Fibroblast of mammary gland (primary cell): ENCODE measurements at regions not wholly inside any gene's neighbourhood (a gene's known extent, or its start where the extent isn't known, plus 50 kb on each side); places are given as distances from the start of the nearest gene placed in this dataset.

Experiments used
- DNase-seq: peaks from one replicate; pipeline ENCODE4 v3.0.0-alpha.2; 2010; ENCODE audit warnings: low read depth
- H3K4me3 ChIP-seq: 2 replicates; pipeline ENCODE4 v1.5.1; 2011; ENCODE audit warnings: low read depth, mild to moderate bottlenecking, low read length, moderate library complexity; ENCODE audit not compliant: control insufficient read depth
- TF ChIP-seq, protein P1 (sequence below): conservative IDR thresholded peaks from 2 replicates; pipeline ENCODE4 v1.5.1; 2011; ENCODE audit warnings: low read depth, low read length, inconsistent platforms; ENCODE audit not compliant: control insufficient read depth, insufficient read depth

DNA sequence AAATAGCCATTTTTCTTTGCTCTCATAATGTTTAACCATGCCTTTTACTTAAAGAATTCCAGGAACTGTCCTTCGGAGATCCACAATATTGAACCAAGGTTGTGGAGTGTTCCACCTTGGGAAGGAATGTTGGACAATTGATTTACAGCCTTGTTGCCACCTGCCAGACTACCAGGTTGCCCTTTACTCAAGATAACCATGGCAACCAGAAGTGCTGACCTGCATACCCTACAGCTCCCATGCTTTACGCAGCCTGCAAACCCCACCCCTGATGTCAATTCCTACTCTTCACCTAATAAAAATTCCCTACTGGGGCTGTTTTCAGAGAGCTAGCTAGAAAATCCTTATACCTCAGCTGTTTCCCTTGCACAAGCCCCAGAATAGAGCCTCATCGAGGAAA, 151.0 kb upstream of the RXFP2 start:
- TF ChIP-seq, protein P1, sequence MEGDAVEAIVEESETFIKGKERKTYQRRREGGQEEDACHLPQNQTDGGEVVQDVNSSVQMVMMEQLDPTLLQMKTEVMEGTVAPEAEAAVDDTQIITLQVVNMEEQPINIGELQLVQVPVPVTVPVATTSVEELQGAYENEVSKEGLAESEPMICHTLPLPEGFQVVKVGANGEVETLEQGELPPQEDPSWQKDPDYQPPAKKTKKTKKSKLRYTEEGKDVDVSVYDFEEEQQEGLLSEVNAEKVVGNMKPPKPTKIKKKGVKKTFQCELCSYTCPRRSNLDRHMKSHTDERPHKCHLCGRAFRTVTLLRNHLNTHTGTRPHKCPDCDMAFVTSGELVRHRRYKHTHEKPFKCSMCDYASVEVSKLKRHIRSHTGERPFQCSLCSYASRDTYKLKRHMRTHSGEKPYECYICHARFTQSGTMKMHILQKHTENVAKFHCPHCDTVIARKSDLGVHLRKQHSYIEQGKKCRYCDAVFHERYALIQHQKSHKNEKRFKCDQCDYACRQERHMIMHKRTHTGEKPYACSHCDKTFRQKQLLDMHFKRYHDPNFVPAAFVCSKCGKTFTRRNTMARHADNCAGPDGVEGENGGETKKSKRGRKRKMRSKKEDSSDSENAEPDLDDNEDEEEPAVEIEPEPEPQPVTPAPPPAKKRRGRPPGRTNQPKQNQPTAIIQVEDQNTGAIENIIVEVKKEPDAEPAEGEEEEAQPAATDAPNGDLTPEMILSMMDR, result no peak
- no peak for DNase-seq
- no peak overlapping the region for H3K4me3 ChIP-seq

GRCh38 chr13:31588893-31589292, 150.4 kb upstream of the RXFP2 start:
- H3K4me3 ChIP-seq, result no peak overlapping the region
- TF ChIP-seq, protein P1, result no peak
- DNase-seq, result no peak

DNA sequence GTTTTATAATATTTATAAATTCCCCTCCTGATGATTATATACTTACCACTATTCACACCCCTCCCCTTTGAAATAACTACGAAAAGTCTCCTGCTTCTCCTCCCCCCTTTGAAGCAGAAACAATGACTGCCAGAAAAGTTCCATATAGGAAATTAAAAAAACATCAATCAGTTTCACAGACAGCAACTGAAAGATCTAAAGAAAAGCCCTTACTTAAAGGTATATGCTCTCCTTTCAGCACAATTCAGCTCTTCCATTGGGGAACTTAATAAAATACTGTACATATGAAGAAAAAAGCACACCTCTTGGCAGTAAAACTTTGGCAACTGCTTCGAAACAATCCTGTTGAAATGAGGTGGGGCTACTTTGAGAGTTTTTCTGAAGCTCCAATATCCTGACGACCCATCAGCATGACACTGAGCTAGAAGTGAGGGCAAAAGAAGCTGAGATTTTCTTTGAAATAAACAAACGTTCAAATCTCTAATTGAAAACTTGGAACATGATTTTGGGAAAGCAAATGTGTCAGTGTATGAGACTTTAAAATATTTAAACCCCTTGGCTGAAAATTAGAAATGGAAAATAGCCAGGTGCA, 147.6 kb upstream of the RXFP2 start:
- TF ChIP-seq, protein P1, result no peak
- no peak for DNase-seq
- no peak overlapping the region for H3K4me3 ChIP-seq

DNA sequence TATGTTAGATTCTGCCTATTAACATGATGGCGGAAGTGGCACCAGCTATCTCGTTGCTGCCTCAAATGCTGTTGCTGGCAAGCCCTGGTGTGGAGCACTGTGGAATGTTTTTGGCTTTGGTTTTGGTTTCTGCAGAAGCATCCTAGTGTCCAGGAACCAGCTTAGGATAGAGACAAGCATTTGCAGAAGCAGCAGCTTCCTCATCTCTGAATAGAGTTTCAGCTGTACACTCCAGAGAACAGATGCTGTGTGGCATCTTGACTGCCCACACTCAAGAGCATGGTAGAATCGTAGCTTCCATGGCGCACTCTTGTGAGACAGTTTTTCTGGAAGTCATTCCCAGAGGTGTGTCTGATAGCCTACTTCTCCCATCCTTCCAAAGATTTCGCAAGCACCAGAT, 145.3 kb upstream of the RXFP2 start:
- TF ChIP-seq, protein P1, result no peak
- DNase-seq, result no peak
- H3K4me3 ChIP-seq, result no peak overlapping the region

- peak; percentile 74 for DNase-seq
- TF ChIP-seq, protein P1, result no peak
- H3K4me3 ChIP-seq, result no peak overlapping the region
Measured at GRCh38 chr13:31595563-31595962, 143.8 kb upstream of the RXFP2 start.

GRCh38 chr13:31598990-31599389, 140.3 kb upstream of the RXFP2 start:
- no peak overlapping the region for H3K4me3 ChIP-seq
- TF ChIP-seq, protein P1, result no peak
- DNase-seq, result no peak
